ENCODE measurements at regions not wholly inside any gene's neighbourhood (a gene's known extent, or its start where the extent isn't known, plus 50 kb on each side); places are given as distances from the start of the nearest gene placed in this dataset.
"Not testable (repeated sequence)": the region's sequence is repeated elsewhere in the genome, so short reads cannot be mapped to it uniquely, and the experiment has no call there.

DNA sequence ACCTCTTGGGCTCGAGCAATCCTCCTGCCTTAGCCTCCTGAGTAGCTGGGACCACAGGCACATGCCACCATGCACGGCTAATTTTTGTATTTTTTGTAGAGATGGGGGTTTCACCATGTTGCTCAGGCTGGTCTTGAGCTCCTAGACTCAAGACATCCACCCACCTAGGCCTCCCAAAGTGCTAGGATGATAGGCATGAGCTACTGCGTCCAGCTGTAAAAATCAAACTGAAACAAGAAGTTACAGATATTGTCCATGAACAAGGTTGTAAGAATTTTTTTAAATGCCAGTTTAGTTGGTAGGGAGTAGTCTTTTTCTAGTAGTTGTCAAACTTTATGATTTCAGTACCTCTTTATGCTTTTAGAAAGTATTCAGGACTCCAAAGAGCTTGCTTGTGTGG, 424.4 kb upstream of the PMFBP1 start:
- no peak for DNase-seq (ENCODE audit: low read depth)

DNA sequence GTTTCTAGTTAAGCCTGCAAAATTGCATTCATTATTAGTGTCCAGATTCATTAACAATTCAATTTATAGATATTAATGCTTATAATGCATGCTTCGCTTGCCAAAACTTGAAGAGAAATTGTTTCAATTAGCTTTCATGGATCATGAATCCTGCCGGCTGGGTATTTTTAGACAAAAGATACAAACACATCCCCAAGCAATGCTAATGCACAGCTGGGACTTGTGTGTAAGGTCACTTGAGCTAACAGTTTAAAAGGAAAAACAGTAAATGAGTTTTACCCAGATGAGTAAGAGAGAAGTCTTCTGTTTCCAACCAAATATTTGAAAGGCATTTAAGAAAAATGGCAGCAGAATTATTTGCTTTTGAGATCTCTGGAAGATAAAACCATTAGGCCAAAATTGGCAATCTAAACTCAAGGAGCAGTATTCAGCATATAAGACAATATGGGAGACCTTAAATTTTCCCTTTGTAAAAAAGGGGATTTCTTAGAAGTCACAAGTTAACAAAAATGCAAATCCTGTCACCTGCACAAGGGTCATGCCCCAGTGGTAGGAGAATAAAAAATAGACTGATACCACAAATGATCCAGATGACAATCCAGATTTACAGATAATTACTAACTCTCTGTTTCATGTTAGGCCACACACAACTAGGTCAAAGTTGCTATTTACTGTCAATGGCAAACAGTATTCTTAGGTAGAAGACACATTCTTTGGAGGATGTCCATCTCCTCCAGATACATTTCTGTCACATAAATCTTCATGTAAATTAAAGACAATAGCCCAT, 418.4 kb upstream of the PMFBP1 start:
- no peak for DNase-seq (ENCODE audit: low read depth)

DNA sequence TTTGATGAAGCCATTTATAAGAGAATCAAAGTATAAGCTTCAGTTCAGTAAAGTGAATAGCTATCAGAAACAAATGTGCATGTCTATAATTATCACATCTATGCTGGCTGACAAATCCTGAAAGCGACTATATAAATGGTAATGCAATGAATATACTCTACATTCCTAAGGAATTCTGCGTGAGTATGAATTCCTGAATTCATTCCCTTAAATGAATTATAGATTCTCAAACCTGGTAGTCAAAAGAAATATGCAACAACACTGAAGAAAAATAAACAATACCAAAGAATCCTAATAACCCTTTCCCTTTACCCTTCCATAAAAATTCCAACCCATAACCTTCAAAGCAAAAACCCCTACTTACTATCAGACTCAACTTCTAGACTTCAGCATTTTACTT, 416.6 kb upstream of the PMFBP1 start:
- DNase-seq (ENCODE audit: low read depth), result no peak

DNA sequence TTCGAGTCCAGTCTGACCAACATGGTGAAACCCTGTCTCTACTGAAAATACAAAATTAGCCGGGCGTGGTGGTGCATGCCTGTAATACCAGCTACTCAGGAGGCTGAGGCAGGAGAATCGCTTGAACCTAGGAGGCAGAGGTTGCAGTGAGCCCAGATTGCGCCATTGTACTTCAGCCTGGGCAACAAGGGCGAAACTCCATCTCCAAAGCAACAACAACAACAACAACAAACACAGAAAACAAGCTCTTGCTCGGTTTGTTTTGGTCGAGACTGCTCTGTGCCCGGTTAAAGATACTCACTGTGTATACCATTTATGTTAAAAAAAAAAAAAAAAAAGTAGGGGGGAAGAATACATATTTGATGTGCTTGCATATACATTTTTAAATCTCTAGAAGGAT, 406.1 kb upstream of the PMFBP1 start:
- not testable (repeated sequence) for DNase-seq (ENCODE audit: low read depth)

DNA sequence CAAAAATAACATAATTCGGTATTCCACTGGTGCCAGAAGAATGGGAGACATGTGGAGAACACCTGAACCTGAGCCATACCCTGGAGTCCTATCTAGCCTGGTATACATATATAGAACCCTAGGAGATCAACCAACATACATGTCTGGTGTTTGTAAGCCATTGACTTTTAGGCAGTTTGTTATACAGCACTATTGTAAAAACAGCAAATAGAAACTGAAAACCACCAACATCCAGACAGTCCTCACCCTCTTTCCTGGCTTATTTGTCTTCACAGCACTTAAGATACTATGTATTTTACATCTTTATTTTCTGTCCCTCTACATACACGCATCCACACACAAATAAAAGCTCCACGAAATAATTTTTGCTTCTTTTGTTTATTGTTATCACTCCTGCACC, 404.2 kb upstream of the PMFBP1 start:
- no peak for DNase-seq (ENCODE audit: low read depth)

DNA sequence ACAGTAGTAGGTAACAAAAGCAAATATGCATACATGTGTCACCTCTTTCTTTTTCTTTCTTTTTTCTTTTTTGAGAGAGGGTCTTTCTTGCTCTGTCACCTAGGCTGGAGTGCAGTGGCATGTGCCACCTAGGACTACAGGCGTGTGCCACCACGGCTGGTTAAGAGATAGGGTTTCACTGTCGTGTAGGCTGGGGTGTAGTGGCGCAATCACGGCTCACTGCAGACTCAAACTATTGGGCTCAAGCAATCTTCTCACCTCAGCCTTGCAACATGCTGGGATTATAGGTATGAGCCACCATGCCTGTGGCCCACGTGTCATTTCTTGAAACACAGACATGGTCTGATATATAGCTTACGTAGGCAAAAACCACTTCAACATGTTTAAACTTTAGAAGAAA, 397.7 kb upstream of the PMFBP1 start:
- no peak for DNase-seq (ENCODE audit: low read depth)

DNA sequence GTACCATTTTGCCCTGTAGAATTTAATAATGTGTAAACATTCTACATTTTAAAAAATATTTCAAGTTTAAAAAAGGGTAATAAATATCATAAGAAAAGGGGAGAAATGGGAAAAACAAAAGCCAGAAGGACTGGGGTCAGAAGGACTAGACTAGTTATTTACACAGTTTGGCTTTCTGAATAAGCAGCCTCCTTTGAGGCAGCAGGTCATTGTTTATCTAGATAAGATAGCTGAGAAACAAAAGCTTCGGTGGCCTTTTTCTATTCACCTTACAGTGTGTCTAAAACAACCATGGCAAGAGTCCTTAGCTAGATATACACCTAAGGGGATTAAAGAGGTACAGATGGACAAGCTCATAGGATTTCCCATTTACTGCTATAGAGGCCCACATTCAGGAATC, 396.5 kb upstream of the PMFBP1 start:
- no peak for DNase-seq (ENCODE audit: low read depth)

DNA sequence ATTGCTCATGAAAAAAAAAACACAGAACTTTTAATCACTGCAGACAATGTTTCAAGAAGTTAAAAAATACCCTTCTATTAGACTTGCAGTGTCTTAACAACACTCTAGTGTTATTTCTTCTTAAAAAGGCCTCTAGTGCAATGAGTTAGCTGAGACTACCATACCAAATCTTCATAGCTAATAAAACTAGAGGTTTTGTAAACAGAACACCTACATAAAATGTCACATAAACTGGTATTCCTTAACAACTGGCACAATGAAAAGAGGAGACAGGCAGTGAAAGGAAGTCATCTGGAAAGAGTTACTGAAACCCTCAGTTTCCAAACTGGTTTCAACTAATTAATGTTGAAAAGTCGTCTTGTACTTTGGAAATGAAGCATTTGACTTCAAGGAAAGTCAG, 394.2 kb upstream of the PMFBP1 start:
- DNase-seq (ENCODE audit: low read depth), result no peak

DNA sequence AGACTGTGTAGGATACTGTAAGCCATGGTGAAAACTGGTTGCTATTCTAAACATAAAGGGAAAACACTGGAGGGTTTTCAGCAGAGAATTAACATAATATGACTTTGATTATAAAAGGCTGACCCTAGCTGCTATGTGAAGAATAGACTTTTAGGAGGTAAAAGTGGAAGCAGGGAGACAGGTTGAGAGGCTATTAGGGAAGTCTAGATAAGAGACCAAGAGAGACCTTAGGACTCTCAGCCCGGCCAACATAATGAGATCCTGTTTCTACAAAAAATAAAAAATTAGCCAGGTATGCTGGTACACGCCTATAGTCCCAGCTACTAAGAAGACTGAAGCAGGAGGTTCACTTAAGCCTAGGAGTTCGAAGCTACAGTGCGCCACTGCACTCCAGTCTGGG, 393.2 kb upstream of the PMFBP1 start:
- no peak for DNase-seq (ENCODE audit: low read depth)

DNA sequence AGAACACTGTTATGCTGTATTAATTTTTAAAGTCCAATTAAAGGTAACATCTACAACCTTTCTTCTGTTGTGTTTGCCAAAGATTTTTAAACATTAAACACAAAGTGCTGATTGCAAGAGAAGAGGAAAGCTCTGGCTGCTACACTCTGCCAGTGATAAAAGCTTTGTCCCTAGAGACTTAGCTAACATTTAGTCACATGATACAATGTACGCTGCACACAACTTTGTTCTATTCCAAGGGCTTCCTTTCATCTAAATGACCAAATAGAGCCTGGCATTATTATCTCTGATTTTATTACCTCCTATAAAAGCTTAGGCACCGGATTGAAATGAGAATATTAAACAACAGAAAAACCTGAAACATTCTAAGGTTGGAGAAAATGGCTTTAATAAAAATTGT, 388.7 kb upstream of the PMFBP1 start:
- DNase-seq (ENCODE audit: low read depth), result no peak

DNA sequence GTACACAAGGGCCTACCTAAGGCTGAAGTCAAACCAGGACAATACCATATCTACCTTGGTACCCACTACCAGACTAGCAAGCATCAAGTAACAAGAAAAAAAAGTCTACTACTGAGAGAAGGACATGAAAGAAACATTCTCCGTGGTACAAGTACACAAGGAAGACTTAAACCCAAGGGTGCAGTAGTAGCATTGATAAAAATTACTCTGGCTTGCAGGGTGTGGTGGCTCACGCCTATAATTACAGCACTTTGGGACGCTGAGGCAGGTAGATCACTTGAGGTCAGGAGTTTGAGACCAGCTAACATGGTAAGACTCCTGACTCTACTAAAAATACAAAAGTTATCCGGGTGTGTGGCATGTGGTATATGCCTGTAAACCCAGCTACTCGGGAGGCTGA, 386.5 kb upstream of the PMFBP1 start:
- DNase-seq (ENCODE audit: low read depth), result no peak

DNA sequence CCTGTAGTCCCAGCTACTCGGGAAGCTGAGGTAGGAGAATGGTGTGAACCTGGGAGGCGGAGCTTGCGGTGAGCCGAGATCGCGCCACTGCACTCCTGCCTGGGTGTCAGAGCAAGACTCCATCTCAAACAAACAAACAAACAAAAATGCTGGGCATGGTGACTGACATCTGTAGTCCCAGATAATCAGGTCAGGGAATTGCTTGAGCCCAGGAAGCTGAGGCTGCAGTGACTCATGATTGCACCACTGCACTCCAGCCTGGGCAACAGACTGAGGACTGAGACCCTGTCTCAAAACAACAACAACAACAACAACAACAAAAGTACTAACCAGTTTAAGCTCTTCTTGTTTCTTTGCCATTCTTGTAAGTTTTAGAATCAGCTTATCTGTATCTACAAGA, 383.0 kb upstream of the PMFBP1 start:
- DNase-seq (ENCODE audit: low read depth), result peak; percentile 10

DNA sequence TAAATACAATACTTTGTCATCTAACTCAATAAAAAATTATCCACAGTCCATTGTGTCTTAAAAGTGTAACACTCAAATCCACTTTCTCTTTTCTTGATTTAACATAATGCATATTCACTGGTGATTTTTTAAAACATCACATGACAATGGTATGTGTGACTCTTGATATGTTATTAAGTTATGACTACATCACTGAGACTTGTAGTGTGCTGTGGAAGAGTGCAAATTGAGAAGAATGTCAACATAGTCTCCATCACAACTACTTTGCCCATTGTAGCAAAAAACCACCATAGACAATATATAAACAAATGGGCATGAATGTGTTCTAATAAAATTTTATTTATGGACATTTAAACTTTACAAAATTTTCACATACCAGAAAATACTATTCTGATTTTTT, 380.7 kb upstream of the PMFBP1 start:
- DNase-seq (ENCODE audit: low read depth), result no peak

DNA sequence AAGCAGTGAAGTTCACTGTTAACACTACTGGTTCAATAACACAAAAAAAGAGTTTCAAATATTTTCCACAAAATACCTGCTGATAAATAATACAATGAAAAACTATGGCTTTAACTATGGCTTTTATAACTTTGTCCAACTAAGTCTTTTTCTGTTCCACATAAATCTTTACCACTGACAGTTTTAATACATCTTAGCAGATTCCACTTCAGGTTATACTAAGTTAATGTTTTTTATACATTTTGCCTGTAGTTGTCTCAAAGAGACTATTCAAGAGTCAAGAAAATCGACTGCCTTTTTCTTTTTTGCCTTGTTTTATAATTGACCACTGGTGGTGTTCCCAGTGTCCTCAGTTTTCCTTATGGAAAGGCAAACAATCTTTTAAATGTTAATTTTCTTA, 379.7 kb upstream of the PMFBP1 start:
- DNase-seq (ENCODE audit: low read depth), result no peak

DNA sequence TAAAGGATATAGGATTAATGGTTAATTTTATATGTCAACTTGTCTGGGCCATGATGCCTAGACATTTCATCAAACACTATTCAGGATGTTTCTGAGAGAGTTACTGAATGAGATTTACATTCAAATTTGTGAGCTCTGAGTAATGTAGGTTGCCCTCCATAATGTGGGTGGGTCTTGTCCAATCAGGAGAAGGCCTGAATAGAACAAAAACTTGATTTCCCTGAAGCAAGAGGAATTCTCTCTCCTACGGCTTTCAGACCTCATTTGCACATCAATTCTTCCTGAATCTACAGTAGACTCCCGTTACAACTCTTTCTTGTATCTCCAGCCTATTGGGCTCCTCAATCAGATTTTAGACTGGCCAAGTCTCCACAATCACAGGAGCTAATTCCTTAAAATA, 377.9 kb upstream of the PMFBP1 start:
- no peak for DNase-seq (ENCODE audit: low read depth)

DNA sequence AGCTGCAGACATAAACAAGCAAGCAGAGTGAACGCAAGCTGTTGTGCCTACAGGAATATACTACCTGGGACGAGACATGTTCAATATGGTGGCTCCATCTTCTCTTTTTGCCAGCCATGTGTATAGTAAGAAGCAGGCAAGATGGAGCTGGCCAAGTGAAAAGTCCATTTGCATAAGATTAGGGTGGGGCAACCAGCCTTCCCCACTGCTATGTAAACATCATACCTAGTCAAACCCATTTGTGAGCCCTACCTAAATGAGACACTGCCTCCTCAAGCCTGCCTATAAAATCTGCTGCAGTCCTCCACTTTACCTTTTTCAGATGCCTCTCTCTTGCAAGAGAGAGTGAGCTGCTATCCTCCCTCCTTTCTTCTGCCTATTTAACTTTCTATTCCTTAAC, 370.1 kb upstream of the PMFBP1 start:
- no peak for DNase-seq (ENCODE audit: low read depth)

DNA sequence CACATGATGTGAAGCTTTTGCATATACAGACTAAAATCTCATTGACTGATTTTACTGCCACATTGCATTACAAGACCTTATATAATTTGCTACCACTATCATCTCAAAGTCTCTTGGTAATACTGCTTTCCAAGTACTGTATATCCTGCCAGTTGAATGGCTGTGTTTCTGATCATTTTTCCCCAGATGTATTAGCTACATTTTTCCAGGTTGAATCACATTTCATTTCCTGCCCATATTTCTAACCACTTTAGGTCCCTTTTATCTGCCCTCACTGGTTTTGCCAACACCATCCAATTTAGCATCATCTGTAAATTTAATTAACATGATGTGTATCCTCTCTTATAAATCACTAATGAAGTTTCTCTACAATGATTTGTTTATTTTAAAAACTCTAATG, 365.7 kb upstream of the PMFBP1 start:
- DNase-seq (ENCODE audit: low read depth), result peak; percentile 42

DNA sequence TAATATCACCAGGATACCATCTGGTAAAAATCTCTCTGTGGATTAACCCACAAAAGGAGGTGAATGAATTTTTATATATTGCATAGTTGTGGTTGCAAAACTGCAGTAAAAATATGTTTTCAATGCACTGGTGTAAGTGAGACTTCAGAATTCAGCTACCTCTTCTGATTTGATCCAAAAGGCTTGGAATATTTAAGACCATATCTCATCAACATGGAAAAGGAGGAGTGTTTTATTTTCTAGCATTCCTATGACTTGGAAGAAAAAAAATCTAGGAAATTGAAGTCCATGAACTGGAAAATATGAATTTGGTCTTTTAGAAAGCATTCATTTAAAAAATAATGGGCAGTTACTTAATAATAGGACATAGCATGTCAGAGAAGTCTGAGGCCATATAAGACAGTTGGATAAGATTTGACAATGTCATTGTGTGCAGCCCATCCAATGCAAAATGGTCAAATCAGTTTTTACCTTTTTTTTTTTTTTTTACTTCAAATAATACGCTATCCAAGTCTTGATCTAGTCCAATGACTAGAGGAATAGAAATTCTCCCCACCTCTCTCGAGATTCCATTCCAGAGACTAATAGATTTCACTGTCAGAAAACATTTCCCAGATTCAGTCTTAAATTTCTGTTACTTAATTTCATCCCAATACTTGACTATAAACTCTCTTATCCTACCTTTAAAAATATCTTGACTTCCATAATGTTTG, 364.9 kb upstream of the PMFBP1 start:
- no peak for DNase-seq (ENCODE audit: low read depth)

DNA sequence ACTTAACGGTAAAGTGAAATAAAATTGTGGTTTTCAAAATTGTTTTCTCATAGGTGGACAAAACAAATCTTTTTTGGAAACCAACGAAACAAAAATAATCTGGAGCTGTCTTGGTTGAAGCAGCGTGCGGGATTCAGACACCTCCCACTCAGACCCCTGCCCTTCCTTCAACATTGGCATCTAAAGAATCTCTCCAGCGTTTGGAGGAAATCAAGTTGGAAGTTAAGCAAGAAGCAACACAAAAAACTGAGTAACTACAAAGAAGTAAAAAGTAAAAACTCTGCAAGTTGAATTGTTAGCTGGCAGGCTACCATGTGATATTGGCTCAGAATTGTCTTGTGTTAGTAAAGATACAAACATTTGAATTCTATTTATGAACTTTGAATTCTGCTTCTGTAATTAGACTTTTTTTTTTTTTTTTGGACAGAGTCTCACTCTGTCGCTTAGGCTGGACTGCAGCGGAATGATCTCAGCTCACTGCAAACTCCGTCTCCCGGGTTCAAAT, 361.0 kb upstream of the PMFBP1 start:
- no peak for DNase-seq (ENCODE audit: low read depth)

DNA sequence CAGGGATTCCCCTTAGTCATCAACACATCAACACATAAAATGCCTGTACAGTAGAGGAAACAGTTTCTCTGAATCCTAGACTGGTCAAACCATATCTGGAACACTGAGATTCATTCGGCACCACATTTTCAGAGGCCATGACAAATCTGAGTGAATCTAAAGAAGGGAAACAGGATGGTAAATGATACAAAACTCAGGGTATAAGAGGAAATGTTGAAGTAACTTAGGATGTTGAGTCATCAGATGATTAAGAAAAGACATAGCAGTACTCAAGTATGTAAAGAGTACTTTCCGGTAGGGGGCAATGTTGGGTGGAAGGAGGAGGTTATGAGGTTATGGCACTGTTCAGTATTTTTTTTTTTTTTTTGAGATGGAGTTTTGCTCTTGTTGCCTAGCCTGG, 358.5 kb upstream of the PMFBP1 start:
- peak; percentile 64 for DNase-seq (ENCODE audit: low read depth)

DNA sequence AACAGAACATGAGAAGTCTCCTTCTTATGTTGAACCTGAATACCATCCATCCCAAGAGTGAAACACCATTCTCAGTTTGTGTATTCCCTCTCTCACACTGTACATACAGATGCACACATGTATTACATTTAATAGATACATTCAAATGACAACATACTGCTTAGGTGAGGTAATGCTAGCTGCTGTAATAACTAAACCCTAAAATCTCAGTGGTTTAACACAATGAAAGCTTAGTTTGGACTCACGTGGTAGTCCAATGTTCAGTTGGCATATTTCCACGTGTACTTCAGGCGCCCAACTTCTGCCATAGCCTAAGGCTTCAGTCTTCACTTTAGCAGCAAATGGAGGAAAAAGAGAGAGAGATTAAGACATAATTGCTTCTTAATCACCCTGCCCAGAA, 351.1 kb upstream of the PMFBP1 start:
- no peak for DNase-seq (ENCODE audit: low read depth)

DNA sequence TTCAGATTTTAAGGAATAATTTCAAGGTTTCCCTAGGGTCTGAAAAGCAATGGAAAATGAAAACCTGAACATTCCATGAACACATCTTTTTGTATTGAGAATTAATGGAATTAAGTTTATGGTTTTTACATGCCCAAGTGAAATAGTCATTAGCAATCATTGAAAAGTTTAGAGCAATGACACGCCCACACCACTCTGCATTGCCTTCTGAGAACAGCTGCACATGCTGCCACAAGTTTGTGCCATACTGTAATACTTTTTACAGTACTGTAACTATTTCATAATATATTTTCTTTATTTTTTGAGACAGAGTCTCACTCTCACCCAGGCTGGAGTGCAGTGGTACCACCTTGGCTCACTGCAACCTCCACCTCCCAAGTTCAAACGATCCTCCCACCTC, 345.2 kb upstream of the PMFBP1 start:
- no peak for DNase-seq (ENCODE audit: low read depth)

DNA sequence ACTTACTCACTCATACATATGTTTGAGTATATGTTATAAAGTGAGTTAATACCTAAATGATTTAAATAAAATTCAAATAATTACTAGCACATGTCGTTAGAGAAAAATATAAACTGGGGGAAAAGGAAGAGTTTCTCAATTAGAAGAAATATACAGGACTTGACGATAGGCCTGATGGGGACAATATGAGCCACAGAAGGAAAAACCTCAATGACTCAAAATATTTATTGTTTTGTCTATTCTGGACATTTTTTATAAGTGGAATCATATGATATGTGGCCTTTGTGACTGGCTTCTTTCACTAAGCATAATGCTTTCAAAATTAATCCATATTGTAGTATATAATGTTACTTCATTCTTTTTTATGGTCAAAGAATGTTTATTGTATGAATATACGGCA, 339.2 kb upstream of the PMFBP1 start:
- no peak for DNase-seq (ENCODE audit: low read depth)

DNA sequence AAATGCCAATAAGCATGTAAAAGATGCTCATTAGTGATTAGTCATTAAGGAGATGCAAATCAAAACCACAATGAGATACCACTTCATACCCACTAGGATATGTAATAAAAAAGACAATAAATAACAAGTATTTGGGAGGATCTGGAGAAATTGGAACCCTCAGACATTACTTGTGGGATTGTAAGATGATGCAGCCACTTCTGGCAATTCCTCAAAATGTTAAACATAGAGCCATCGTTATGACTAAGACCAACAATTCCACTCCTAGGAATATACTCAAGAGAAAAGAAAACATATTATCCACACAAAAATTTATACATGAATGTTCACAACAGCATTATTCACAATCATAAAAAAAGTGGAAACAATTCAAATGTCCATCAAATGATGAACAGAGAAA, 336.2 kb upstream of the PMFBP1 start:
- DNase-seq (ENCODE audit: low read depth), result no peak

Measured in Daoy (cell line).